Astrocyte (in vitro differentiated cells and primary cell): ENCODE measurements at regions not wholly inside any gene's neighbourhood (a gene's known extent, or its start where the extent isn't known, plus 50 kb on each side); places are given as distances from the start of the nearest gene placed in this dataset.

Experiments used
- CTCF ChIP-seq: IDR thresholded peaks from 2 replicates; pipeline ENCODE4 v1.5.1; 2011; ENCODE audit warnings: low read depth, mild to moderate bottlenecking, inconsistent platforms, low read length, moderate library complexity; ENCODE audit not compliant: insufficient read depth
- EZH2 ChIP-seq: IDR thresholded peaks from 2 replicates; pipeline ENCODE4 v1.6.1; 2012; ENCODE audit warnings: mild to moderate bottlenecking, low read length, inconsistent platforms; ENCODE audit not compliant: insufficient read depth

DNA sequence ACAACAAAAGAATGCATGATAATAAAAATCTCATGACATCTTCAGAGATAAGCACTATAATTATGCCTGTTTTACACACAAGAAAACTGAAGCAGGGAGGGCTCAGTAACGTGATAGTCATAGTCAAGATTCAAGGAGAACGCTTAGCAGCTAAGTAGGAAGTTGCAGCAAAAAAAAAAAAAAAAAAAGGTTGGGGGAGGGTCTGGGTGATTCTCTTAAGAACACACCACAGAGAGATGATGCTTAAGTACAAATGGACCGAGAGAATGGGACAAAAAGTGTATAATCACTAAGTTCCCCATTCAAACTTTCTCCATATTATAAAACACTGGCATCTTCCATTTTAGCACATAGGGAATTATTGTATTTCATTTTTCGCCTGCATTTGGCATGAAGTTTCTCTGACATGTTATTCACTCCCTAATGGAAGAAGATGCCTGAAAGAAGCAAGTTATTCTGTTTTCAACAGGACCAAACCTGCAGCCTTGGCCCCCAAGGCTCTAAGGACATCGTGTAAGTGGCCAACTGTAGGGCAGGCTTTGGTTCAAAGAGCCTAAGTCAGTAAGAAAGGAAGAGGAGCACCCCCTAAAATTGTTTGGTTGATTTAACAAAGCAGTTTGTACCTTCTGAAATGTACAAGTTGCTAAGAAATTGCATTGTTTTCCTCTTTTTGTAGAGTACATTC is 142.9 kb upstream of the TMPO start:
- TF ChIP-seq CTCF (no peak), EZH2 (no peak)
